HG02798 (cell line): ENCODE measurements at regions not wholly inside any gene's neighbourhood (a gene's known extent, or its start where the extent isn't known, plus 50 kb on each side); places are given as distances from the start of the nearest gene placed in this dataset.
A peak's percentile ranks its signal among the peaks of the same experiment; 100 is the strongest.

Experiments used
- ATAC-seq: cut with Tn5 transposase; IDR thresholded peaks from one replicate; pipeline ENCODE4 v1.9.1; 2021; ENCODE audit warnings: mild to moderate bottlenecking; ENCODE audit not compliant: unreplicated experiment, poor library complexity

GRCh38 chr5:174281855-174282254 lies 236.3 kb downstream of the NSG2 start:
- ATAC-seq, result peak; percentile 60

- peak; percentile 13 for ATAC-seq
These were observed 236.9 kb downstream of the NSG2 start for GRCh38 chr5:174282391-174282790.

- no peak for ATAC-seq
These were observed 237.9 kb downstream of the NSG2 start for GRCh38 chr5:174283211-174284005.

GRCh38 chr5:174284873-174285272 lies 239.4 kb downstream of the NSG2 start:
- peak; percentile 71 for ATAC-seq

GRCh38 chr5:174287761-174288160 lies 242.3 kb downstream of the NSG2 start:
- no peak for ATAC-seq

GRCh38 chr5:174288439-174288838 lies 242.9 kb downstream of the NSG2 start:
- no peak for ATAC-seq

GRCh38 chr5:174291162-174291561 lies 245.7 kb downstream of the NSG2 start:
- ATAC-seq, result no peak

GRCh38 chr5:174292348-174292747 lies 246.8 kb downstream of the NSG2 start:
- no peak for ATAC-seq

- ATAC-seq, result no peak
These were observed 247.5 kb downstream of the NSG2 start for GRCh38 chr5:174293006-174293405.

- ATAC-seq, result no peak
These were observed 248.0 kb downstream of the NSG2 start for GRCh38 chr5:174293481-174293880.

- no peak for ATAC-seq
These were observed 249.6 kb downstream of the NSG2 start for GRCh38 chr5:174294891-174295620.

- ATAC-seq, result no peak
These were observed 250.4 kb downstream of the NSG2 start for GRCh38 chr5:174295702-174296436.

GRCh38 chr5:174300118-174300940 lies 254.8 kb downstream of the NSG2 start:
- peak; percentile 66 for ATAC-seq

- no peak for ATAC-seq
These were observed 255.6 kb downstream of the NSG2 start for GRCh38 chr5:174300941-174301761.

GRCh38 chr5:174301848-174302625 lies 256.5 kb downstream of the NSG2 start:
- ATAC-seq, result no peak

- no peak for ATAC-seq
These were observed 257.5 kb downstream of the NSG2 start for GRCh38 chr5:174303035-174303434.

- no peak for ATAC-seq
These were observed 258.0 kb downstream of the NSG2 start for GRCh38 chr5:174303437-174304045.

GRCh38 chr5:174305241-174305681 lies 259.8 kb downstream of the NSG2 start:
- ATAC-seq, result no peak
